Testis (tissue), 2 donors: ENCODE measurements at regions not wholly inside any gene's neighbourhood (a gene's known extent, or its start where the extent isn't known, plus 50 kb on each side); places are given as distances from the start of the nearest gene placed in this dataset.

ENCODE experiments used
- POLR2A ChIP-seq: fragments of 450-650 bp; IDR thresholded peaks from one replicate; pipeline ENCODE4 v1.6.1; 2017; ENCODE audit warnings: antibody characterized with exemption, mild to moderate bottlenecking, moderate library complexity
- TF ChIP-seq, protein P1 (sequence below), 3 experiments: fragments of 450-650 bp in 2 of 3; fragments of 200-600 bp in 1 of 3; sonication (generic) in 1 of 3; IDR thresholded peaks; one replicate each; pipeline ENCODE4 v1.5.1; 2016 to 2019; ENCODE audit warnings: antibody characterized with exemption in 3 of 3, mild to moderate bottlenecking in 2 of 3, moderate library complexity in 1 of 3

DNA sequence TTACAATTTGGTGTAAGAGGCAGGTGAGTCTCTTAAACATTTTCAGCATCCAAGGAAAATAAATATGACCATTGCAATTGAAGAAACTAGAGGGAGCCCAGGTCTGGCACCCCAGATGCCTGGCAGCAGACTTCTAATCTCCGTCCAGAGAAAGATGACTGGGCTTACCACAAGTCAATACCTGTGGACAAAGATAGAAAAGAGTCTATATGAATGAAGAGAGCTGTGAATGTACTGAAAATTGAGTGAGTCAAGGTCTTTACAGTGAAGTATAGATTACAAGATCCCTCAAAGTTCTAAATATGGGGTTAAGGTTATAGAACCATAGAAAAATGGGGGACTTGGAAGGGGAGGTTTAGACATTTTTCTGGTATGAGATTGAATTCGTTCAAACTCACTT is 827.4 kb upstream of the NR2F2 start:
- TF ChIP-seq, protein P1, sequence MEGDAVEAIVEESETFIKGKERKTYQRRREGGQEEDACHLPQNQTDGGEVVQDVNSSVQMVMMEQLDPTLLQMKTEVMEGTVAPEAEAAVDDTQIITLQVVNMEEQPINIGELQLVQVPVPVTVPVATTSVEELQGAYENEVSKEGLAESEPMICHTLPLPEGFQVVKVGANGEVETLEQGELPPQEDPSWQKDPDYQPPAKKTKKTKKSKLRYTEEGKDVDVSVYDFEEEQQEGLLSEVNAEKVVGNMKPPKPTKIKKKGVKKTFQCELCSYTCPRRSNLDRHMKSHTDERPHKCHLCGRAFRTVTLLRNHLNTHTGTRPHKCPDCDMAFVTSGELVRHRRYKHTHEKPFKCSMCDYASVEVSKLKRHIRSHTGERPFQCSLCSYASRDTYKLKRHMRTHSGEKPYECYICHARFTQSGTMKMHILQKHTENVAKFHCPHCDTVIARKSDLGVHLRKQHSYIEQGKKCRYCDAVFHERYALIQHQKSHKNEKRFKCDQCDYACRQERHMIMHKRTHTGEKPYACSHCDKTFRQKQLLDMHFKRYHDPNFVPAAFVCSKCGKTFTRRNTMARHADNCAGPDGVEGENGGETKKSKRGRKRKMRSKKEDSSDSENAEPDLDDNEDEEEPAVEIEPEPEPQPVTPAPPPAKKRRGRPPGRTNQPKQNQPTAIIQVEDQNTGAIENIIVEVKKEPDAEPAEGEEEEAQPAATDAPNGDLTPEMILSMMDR (IDR thresholded peaks at IDR 0.05): no peak
- no peak for TF ChIP-seq POLR2A
